Astrocyte (in vitro differentiated cells and primary cell): ENCODE measurements at regions not wholly inside any gene's neighbourhood (a gene's known extent, or its start where the extent isn't known, plus 50 kb on each side); places are given as distances from the start of the nearest gene placed in this dataset.

Source experiments
- DNase-seq: peaks from one replicate; pipeline ENCODE4 v3.0.0-alpha.2; 2010; ENCODE audit warnings: low read depth
- FAIRE-seq: peaks from 2 replicates; lab custom pipeline; 2011; peaks lifted over from hg19 to GRCh38; lab: Jason Lieb, UNC
- H2AFZ ChIP-seq: 2 replicates; pipeline ENCODE4 v1.6.0; 2012; ENCODE audit warnings: low read depth, low read length, inconsistent platforms
- H3K27ac ChIP-seq: 2 replicates; pipeline ENCODE4 v1.5.1; 2011; ENCODE audit warnings: low read depth, low read length, inconsistent platforms
- H3K27me3 ChIP-seq: 2 replicates; pipeline ENCODE4 v1.6.0; 2011; ENCODE audit warnings: low read length, inconsistent platforms; ENCODE audit not compliant: insufficient read depth
- H3K36me3 ChIP-seq: 2 replicates; pipeline ENCODE4 v1.5.1; 2011; ENCODE audit warnings: low read length, inconsistent platforms; ENCODE audit not compliant: insufficient read depth
- H3K4me1 ChIP-seq: 2 replicates; pipeline ENCODE4 v1.5.1; 2011; ENCODE audit warnings: low read length, inconsistent platforms; ENCODE audit not compliant: insufficient read depth
- H3K4me2 ChIP-seq: 2 replicates; pipeline ENCODE4 v1.6.0; 2012; ENCODE audit warnings: low read length, inconsistent platforms
- H3K4me3 ChIP-seq: 2 replicates; pipeline ENCODE4 v1.5.1; 2011; ENCODE audit warnings: low read depth, mild to moderate bottlenecking, low read length, inconsistent platforms; ENCODE audit not compliant: insufficient read depth
- H3K79me2 ChIP-seq: 2 replicates; pipeline ENCODE4 v1.6.0; 2012; ENCODE audit warnings: mild to moderate bottlenecking, low read length, inconsistent platforms; ENCODE audit not compliant: insufficient read depth
- H3K9ac ChIP-seq: 2 replicates; pipeline ENCODE4 v1.6.0; 2012; ENCODE audit warnings: mild to moderate bottlenecking, low read length, inconsistent platforms
- H3K9me3 ChIP-seq: 2 replicates; pipeline ENCODE4 v1.5.1; 2012; ENCODE audit warnings: low read depth, mild to moderate bottlenecking, low read length, inconsistent platforms; ENCODE audit not compliant: insufficient read depth
- H4K20me1 ChIP-seq: 2 replicates; pipeline ENCODE4 v1.6.0; 2012; ENCODE audit warnings: low read length, inconsistent platforms; ENCODE audit not compliant: insufficient read depth
- H3K27ac Mint-ChIP-seq: one replicate; pipeline ENCODE4 v1.8.0; 2021; ENCODE audit warnings: mild to moderate bottlenecking, mixed read lengths; ENCODE audit not compliant: unreplicated experiment
- H3K27me3 Mint-ChIP-seq: one replicate; pipeline ENCODE4 v1.8.0; 2021; ENCODE audit warnings: low read depth, mixed read lengths; ENCODE audit not compliant: unreplicated experiment
- H3K36me3 Mint-ChIP-seq: one replicate; pipeline ENCODE4 v1.8.0; 2021; ENCODE audit warnings: low read depth, mixed read lengths; ENCODE audit not compliant: unreplicated experiment
- H3K4me1 Mint-ChIP-seq: one replicate; pipeline ENCODE4 v1.8.0; 2021; ENCODE audit warnings: low read depth, mixed read lengths; ENCODE audit not compliant: unreplicated experiment
- H3K4me3 Mint-ChIP-seq: one replicate; pipeline ENCODE4 v1.8.0; 2021; ENCODE audit warnings: mild to moderate bottlenecking, moderate library complexity, mixed read lengths; ENCODE audit not compliant: unreplicated experiment
- H3K9me3 Mint-ChIP-seq: one replicate; pipeline ENCODE4 v1.8.0; 2021; ENCODE audit warnings: mild to moderate bottlenecking, mixed read lengths; ENCODE audit not compliant: unreplicated experiment
- EZH2 ChIP-seq: IDR thresholded peaks from 2 replicates; pipeline ENCODE4 v1.6.1; 2012; ENCODE audit warnings: mild to moderate bottlenecking, low read length, inconsistent platforms; ENCODE audit not compliant: insufficient read depth
- TF ChIP-seq, protein P1 (sequence below): IDR thresholded peaks from 2 replicates; pipeline ENCODE4 v1.5.1; 2011; ENCODE audit warnings: low read depth, mild to moderate bottlenecking, inconsistent platforms, low read length, moderate library complexity; ENCODE audit not compliant: insufficient read depth

DNA sequence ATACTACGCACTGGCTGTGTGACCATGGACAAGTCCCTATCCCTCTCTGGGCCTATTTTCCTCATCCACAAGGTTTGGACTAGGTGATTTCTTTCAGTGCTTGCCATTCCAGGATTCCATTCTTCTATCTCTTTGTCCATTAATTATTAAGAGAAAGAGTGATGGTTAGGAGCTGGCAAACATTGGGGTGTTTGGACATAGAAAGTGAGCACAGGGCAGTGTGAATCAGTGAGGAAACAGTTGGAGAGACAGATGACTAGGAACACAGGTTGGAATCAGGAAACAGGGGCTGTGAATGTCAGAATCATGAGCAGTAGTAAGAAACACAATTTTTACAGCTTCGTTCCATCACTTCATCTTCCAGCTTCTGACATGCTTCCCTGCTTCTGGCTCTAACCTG is 211.8 kb downstream of the INSC start:
- Mint-ChIP-seq H3K27ac (no peak overlapping the region), H3K27me3 (peaks cover 9% of the 10 kb centered on the region), H3K36me3 (no peaks in the 10 kb centered on the region), H3K9me3 (no peaks in the 10 kb centered on the region), H3K4me3 (no peak overlapping the region), H3K4me1 (no peaks in the 10 kb centered on the region)
- Histone ChIP-seq H3K27me3 (no peaks in the 10 kb centered on the region), H4K20me1 (no peaks in the 10 kb centered on the region), H3K9me3 (no peaks in the 10 kb centered on the region), H2AFZ (no peak overlapping the region), H3K9ac (no peak overlapping the region), H3K4me1 (no peaks in the 10 kb centered on the region), H3K36me3 (no peaks in the 10 kb centered on the region), H3K4me3 (no peak overlapping the region), H3K27ac (no peak overlapping the region), H3K79me2 (no peaks in the 10 kb centered on the region), H3K4me2 (no peak overlapping the region)
- TF ChIP-seq EZH2, result no peak
- TF ChIP-seq, protein P1, sequence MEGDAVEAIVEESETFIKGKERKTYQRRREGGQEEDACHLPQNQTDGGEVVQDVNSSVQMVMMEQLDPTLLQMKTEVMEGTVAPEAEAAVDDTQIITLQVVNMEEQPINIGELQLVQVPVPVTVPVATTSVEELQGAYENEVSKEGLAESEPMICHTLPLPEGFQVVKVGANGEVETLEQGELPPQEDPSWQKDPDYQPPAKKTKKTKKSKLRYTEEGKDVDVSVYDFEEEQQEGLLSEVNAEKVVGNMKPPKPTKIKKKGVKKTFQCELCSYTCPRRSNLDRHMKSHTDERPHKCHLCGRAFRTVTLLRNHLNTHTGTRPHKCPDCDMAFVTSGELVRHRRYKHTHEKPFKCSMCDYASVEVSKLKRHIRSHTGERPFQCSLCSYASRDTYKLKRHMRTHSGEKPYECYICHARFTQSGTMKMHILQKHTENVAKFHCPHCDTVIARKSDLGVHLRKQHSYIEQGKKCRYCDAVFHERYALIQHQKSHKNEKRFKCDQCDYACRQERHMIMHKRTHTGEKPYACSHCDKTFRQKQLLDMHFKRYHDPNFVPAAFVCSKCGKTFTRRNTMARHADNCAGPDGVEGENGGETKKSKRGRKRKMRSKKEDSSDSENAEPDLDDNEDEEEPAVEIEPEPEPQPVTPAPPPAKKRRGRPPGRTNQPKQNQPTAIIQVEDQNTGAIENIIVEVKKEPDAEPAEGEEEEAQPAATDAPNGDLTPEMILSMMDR, result no peak
- FAIRE-seq (no peak), DNase-seq (no peak)

DNA sequence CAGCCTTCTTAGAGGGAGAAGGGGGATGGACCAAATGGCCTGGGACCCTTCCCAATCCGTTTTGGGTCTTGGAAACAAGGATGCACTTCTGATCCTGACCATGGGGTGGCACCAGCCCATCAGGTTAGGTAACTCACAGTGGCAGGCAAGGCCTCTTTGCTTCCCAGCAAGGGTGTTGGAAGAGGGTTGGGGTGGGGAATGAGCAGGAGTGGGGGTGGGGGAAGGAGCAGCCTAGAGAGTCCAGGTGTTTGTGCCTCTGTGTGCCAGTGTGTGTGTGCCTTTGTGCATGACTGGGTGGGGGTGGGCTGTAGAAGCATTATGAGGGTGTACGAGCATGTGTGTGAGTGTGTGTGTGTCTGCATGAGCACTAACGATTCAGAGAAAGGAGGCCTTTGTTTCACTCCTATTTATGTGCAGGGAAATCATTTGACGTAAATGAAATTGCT is 213.1 kb downstream of the INSC start:
- H3K79me2 ChIP-seq, result no peaks in the 10 kb centered on the region
- no peak overlapping the region for H2AFZ ChIP-seq
- no peak overlapping the region for H3K9ac ChIP-seq
- H3K4me3 ChIP-seq, result no peak overlapping the region
- FAIRE-seq, result no peak
- peak; percentile 11 for DNase-seq
- no peak overlapping the region for H3K27ac ChIP-seq
- no peaks in the 10 kb centered on the region for H3K27me3 ChIP-seq
- H4K20me1 ChIP-seq, result no peaks in the 10 kb centered on the region
- H3K4me3 Mint-ChIP-seq, result no peak overlapping the region
- H3K9me3 ChIP-seq, result no peaks in the 10 kb centered on the region
- no peaks in the 10 kb centered on the region for H3K36me3 Mint-ChIP-seq
- H3K36me3 ChIP-seq, result no peaks in the 10 kb centered on the region
- no peak overlapping the region for H3K27ac Mint-ChIP-seq
- no peaks in the 10 kb centered on the region for H3K4me1 ChIP-seq
- H3K9me3 Mint-ChIP-seq, result no peaks in the 10 kb centered on the region
- H3K4me2 ChIP-seq, result no peak overlapping the region
- H3K27me3 Mint-ChIP-seq, result peaks cover 11% of the 10 kb centered on the region
- TF ChIP-seq, protein P1, result peak; percentile 50
- no peak for TF ChIP-seq EZH2
- H3K4me1 Mint-ChIP-seq, result no peaks in the 10 kb centered on the region

DNA sequence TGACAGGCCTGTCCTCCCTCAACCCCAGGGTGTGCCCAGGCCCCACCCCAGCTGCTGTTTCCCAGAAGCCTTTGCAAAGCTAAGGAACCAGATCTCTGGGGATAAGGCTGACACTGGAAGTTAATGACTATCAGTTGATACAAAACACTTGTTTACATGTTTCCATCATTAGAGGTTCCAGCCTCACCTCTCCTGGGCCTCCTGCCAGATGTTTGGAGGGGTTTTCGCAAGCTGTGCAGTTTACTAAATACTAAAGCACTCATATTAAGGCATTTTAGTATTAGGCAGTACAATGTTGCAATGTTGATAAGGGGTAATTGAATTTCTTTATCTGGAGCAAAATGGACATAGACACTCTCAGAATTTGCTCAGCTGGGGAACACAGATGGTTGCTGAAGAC is 218.7 kb downstream of the INSC start:
- Histone ChIP-seq H3K79me2 (no peaks in the 10 kb centered on the region), H4K20me1 (no peaks in the 10 kb centered on the region), H3K27ac (no peak overlapping the region), H3K9me3 (peaks cover 3% of the 10 kb centered on the region), H3K9ac (no peak overlapping the region), H3K4me2 (no peak overlapping the region), H3K27me3 (no peaks in the 10 kb centered on the region), H2AFZ (no peak overlapping the region), H3K36me3 (no peaks in the 10 kb centered on the region), H3K4me1 (no peaks in the 10 kb centered on the region), H3K4me3 (no peak overlapping the region)
- no peak for TF ChIP-seq EZH2
- TF ChIP-seq, protein P1, result no peak
- H3K27ac Mint-ChIP-seq, result no peak overlapping the region
- DNase-seq, result no peak
- peaks cover 3% of the 10 kb centered on the region for H3K27me3 Mint-ChIP-seq
- no peak for FAIRE-seq
- no peaks in the 10 kb centered on the region for H3K4me1 Mint-ChIP-seq
- H3K4me3 Mint-ChIP-seq, result no peak overlapping the region
- no peaks in the 10 kb centered on the region for H3K36me3 Mint-ChIP-seq
- H3K9me3 Mint-ChIP-seq, result no peaks in the 10 kb centered on the region
